GM20000 (cell line): ENCODE measurements at regions not wholly inside any gene's neighbourhood (a gene's known extent, or its start where the extent isn't known, plus 50 kb on each side); places are given as distances from the start of the nearest gene placed in this dataset.

Source experiments
- DNase-seq: peaks from one replicate; pipeline ENCODE4 v3.0.0; 2012; ENCODE audit warnings: low spot score
- TF ChIP-seq, protein P1 (sequence below): IDR thresholded peaks from 2 replicates; pipeline ENCODE4 v1.5.1; 2012; ENCODE audit warnings: mild to moderate bottlenecking, control low read depth; ENCODE audit errors: extremely low read depth, missing control alignments

DNA sequence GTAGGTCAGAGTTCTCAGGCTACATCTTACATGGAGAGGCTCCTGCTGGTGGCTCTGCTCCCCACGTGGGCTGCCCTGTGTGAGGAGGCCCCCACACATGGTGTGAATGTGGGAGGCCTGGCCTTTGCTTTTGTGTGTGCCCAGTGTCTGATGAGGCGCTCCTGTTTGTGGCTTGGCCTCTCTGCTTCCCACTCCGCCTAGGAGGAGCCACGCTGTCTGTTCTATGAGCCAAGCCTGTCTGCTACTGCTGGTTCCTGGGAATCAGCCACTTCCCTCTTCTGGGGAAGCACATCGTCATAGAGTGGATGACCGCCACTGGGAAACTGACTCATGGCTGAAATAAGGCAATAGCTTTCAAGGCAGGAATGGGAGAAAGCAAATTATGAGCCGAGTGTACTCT, 87.1 kb downstream of the CYP26A1 start:
- no peak for DNase-seq
- TF ChIP-seq, protein P1, sequence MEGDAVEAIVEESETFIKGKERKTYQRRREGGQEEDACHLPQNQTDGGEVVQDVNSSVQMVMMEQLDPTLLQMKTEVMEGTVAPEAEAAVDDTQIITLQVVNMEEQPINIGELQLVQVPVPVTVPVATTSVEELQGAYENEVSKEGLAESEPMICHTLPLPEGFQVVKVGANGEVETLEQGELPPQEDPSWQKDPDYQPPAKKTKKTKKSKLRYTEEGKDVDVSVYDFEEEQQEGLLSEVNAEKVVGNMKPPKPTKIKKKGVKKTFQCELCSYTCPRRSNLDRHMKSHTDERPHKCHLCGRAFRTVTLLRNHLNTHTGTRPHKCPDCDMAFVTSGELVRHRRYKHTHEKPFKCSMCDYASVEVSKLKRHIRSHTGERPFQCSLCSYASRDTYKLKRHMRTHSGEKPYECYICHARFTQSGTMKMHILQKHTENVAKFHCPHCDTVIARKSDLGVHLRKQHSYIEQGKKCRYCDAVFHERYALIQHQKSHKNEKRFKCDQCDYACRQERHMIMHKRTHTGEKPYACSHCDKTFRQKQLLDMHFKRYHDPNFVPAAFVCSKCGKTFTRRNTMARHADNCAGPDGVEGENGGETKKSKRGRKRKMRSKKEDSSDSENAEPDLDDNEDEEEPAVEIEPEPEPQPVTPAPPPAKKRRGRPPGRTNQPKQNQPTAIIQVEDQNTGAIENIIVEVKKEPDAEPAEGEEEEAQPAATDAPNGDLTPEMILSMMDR: no peak

DNA sequence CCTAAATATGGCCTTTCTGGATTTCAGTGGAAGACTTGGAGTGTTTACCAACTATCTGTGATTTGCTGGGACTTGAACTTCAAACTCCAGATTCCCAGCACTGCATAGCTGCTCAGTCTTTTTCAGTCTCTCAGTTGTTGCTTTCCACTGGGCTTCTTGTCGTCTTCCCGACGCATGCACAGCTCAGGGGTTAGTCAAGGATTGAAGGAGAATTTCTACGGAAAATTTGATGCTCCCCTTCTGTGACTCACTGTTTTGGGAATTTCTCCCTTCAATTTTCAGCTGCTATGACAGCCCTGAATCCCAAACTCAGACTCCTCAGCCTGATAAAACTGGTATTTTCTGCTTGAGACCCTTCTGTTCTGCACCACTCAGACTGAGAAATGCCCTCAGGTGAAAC, 91.7 kb downstream of the CYP26A1 start:
- TF ChIP-seq, protein P1: no peak
- no peak for DNase-seq

GRCh38 chr10:93166134-93166533, 92.4 kb downstream of the CYP26A1 start:
- TF ChIP-seq, protein P1: no peak
- no peak for DNase-seq

DNA sequence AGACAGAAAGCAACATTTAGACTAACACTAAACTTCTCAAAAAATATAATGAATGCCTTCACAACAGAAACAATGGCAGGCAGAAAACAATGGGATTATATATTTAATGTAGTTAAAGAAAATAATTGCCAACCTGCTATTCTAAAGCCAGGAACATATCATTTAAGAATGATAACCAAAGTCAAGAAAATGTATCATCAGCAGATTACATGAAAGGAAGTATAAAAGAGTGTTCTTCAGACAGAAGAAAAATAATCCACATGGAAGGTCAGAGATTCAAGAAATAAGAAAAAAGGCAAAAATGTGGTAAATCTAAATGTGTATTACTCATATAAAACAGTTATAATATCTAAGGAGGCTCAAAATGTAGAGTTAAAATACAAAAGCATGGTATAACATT, 98.1 kb downstream of the CYP26A1 start:
- no peak for DNase-seq
- TF ChIP-seq, protein P1: no peak

DNA sequence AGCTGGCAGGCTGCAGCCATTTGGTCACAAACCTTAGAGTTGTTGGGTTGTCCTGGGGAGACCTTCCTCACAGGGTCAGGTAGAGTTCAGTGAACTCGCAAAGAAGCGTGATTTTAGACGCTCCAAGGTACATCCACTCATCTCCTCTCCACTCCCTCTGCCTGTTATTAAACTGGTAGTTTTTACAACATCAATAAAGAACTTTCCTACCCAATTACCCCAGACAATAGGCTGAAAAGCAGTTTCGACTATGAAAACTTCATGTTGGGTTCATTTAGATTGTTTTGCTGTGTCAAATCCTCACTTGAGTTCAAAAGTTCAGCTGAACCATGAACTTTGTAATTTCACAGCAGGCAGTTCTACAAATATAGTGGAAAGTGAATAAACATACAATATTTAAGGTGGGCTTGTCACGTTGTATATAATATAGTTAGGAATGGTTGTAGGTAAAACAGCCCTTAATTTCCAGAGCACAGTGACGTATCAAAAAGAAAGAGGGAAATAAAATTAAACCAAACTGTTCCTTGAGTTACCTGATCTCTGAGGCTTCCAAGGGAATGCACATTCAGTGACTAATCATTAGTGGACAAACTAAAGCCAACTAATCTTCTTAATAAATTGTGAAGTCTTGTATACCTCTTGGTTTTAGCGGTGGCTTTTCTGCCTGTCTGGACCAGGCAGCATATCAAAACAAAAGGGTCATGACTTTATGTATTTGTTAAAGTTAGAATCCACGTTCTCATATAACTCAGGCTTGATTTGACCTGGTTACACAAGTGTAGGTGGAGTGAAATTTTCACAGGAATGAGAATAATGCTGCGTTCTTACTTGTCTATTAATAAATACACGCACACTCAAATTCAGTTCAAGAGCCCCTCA, 100.5 kb downstream of the CYP26A1 start:
- no peak for DNase-seq
- TF ChIP-seq, protein P1: no peak

- no peak for DNase-seq
- TF ChIP-seq, protein P1: no peak
These were observed 101.8 kb downstream of the CYP26A1 start for GRCh38 chr10:93175490-93175889.

DNA sequence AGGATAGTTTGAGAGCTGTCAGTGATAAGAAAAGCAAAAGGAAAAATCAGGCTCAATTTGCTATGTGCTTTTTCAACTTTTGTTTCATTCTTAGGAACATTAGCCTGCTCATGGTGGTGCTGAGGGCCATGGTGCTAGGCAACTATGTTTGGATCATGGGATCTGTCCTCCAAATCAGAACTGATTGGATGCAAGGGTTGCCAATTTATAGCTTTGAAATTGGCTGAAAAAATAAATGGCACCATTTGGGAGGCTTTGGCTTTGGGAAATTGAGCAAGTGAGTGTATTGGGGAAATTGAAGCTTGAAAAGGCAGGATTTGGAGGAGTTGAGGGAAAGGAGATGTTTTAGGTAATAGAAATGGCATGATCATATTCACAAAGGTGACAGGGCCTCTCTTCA, 103.8 kb downstream of the CYP26A1 start:
- DNase-seq: no peak
- TF ChIP-seq, protein P1: no peak
